OCI-LY3 (cell line): ENCODE measurements at regions not wholly inside any gene's neighbourhood (a gene's known extent, or its start where the extent isn't known, plus 50 kb on each side); places are given as distances from the start of the nearest gene placed in this dataset.
"Not testable (repeated sequence)": the region's sequence is repeated elsewhere in the genome, so short reads cannot be mapped to it uniquely, and the experiment has no call there.

Experiments
- H2AFZ ChIP-seq: fragments of 200-600, 300-600 bp; shearing (Covaris generic); 2 replicates; pipeline ENCODE4 v1.6.0; 2014; ENCODE audit warnings: antibody characterized with exemption, low read depth, low read length
- H3K27ac ChIP-seq: fragments of 200-600, 300-600 bp; sonication (generic); 2 replicates; pipeline ENCODE4 v1.5.1; 2014; ENCODE audit warnings: mild to moderate bottlenecking, low read length, moderate library complexity, mixed read lengths
- H3K27me3 ChIP-seq: fragments of 200-600, 300-600 bp; sonication (generic); 2 replicates; pipeline ENCODE4 v1.6.1; 2014; ENCODE audit warnings: low read depth, low read length, mixed read lengths
- H3K36me3 ChIP-seq: fragments of 200-600, 300-600 bp; sonication (generic); replicated peaks from 2 replicates; pipeline ENCODE3; 2014; ENCODE audit warnings: low read depth, low read length, mixed read lengths
- H3K4me1 ChIP-seq: fragments of 300-600, 200-600 bp; sonication (generic); 2 replicates; pipeline ENCODE4 v1.6.1; 2014; ENCODE audit warnings: low read length, mixed read lengths
- H3K4me2 ChIP-seq: fragments of 200-600, 300-600 bp; sonication (generic); 2 replicates; pipeline ENCODE4 v1.6.1; 2014; ENCODE audit warnings: low read length, mixed read lengths
- H3K4me3 ChIP-seq: fragments of 300-600, 200-600 bp; sonication (generic); 2 replicates; pipeline ENCODE4 v1.5.1; 2014; ENCODE audit warnings: antibody characterized with exemption, mild to moderate bottlenecking, low read length, moderate library complexity
- H3K79me2 ChIP-seq: fragments of 300-600, 200-600 bp; shearing (Covaris generic); 2 replicates; pipeline ENCODE4 v1.6.1; 2014; ENCODE audit warnings: mild to moderate bottlenecking, low read length, mixed read lengths
- H3K9ac ChIP-seq: fragments of 300-600, 200-600 bp; shearing (Covaris generic); 2 replicates; pipeline ENCODE4 v1.6.0; 2014; ENCODE audit warnings: mild to moderate bottlenecking, low read length, moderate library complexity
- H3K9me3 ChIP-seq: fragments of 200-600, 300-600 bp; shearing (Covaris generic); 2 replicates; pipeline ENCODE4 v1.6.1; 2014; ENCODE audit warnings: low read length, mixed read lengths; ENCODE audit not compliant: insufficient read depth
- H4K20me1 ChIP-seq: fragments of 200-600, 300-600 bp; sonication (generic); 2 replicates; pipeline ENCODE4 v1.6.1; 2016; ENCODE audit warnings: low read length, mixed read lengths; ENCODE audit not compliant: insufficient read depth
- EZH2phosphoT487 ChIP-seq: fragments of 200-600 bp; shearing (Covaris generic); IDR thresholded peaks from 2 replicates; pipeline ENCODE4 v1.6.1; 2018; ENCODE audit warnings: antibody characterized with exemption, mixed run types, low read depth
- TF ChIP-seq, protein P1 (sequence below): fragments of 200-600, 300-600 bp; sonication (generic); IDR thresholded peaks from 2 replicates; pipeline ENCODE4 v1.5.1; 2014; ENCODE audit warnings: antibody characterized with exemption, low read length, low read depth

DNA sequence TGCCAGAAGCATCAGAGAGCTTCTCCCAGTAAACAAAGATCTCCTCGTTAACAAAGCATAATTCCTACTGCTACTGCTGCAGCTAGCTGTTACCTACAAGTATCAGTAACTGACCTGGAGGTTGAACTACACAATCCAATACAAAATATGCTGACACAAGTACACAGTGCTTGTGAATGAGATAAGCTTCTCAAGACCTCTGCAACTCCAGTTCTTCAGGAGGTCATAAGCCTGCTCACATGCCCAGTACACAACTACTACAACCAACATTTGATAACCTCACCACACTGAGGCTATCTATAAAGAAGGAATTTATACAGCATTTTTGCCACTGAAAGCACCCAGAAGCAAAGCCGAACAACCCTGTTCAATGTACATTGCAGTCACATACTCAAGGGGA is 66.7 kb upstream of the SMARCAD1 start:
- no peaks in the 10 kb centered on the region for H4K20me1 ChIP-seq
- no peaks in the 10 kb centered on the region for H3K9me3 ChIP-seq
- no peak overlapping the region for H3K4me3 ChIP-seq
- H3K27ac ChIP-seq, result no peak overlapping the region
- no peaks in the 10 kb centered on the region for H3K27me3 ChIP-seq
- no peaks in the 10 kb centered on the region for H3K79me2 ChIP-seq
- no peak overlapping the region for H3K4me2 ChIP-seq
- no peaks in the 10 kb centered on the region for H3K4me1 ChIP-seq
- TF ChIP-seq, protein P1, sequence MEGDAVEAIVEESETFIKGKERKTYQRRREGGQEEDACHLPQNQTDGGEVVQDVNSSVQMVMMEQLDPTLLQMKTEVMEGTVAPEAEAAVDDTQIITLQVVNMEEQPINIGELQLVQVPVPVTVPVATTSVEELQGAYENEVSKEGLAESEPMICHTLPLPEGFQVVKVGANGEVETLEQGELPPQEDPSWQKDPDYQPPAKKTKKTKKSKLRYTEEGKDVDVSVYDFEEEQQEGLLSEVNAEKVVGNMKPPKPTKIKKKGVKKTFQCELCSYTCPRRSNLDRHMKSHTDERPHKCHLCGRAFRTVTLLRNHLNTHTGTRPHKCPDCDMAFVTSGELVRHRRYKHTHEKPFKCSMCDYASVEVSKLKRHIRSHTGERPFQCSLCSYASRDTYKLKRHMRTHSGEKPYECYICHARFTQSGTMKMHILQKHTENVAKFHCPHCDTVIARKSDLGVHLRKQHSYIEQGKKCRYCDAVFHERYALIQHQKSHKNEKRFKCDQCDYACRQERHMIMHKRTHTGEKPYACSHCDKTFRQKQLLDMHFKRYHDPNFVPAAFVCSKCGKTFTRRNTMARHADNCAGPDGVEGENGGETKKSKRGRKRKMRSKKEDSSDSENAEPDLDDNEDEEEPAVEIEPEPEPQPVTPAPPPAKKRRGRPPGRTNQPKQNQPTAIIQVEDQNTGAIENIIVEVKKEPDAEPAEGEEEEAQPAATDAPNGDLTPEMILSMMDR, result no peak
- TF ChIP-seq EZH2phosphoT487, result no peak
- H3K36me3 ChIP-seq, result no peaks in the 10 kb centered on the region
- H2AFZ ChIP-seq, result no peak overlapping the region
- no peak overlapping the region for H3K9ac ChIP-seq

DNA sequence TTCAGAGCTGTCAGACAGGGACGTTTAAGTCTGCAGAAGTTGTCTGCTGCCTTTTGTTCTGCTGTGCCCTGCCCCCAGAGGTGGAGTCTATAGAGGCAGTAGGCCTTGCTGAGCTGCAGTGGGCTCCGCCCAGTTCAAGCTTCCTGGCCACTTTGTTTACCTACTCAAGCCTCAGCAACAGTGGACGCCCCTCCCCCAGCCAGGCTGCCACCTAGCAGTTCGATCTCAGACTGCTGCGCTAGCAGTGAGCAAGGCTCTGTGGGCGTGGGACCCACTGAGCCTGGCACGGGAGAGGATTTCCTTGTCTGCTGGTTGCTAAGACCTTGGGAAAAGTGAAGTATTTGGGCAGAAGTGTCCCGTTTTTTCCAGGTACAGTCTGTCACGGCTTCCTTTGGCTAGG is 59.6 kb upstream of the SMARCAD1 start:
- H4K20me1 ChIP-seq, result not testable (repeated sequence)

DNA sequence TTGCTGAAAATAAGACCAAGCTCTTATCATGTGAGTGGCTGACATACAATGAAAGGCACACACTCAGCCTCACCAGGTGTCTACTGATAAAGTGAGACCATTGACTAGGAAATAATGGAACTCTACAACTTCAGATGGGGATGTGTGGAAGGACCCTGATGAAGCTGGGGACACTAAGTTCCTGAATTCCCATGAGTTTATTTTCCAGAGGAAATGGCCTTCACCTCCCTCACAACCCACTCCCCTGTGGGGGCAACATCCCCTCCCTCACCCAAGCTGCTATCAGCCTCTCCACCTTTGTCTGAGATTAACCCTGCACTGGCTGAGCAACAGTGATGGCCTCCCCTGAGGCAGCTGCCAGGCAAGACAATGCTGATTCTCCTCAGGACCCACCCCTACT is 55.2 kb upstream of the SMARCAD1 start:
- TF ChIP-seq, protein P1, result no peak
- no peaks in the 10 kb centered on the region for H3K9me3 ChIP-seq

More for the DNA sequence above, 59.6 kb upstream of the SMARCAD1 start:
- H3K4me3 ChIP-seq, H2AFZ ChIP-seq, H3K4me2 ChIP-seq, H3K79me2 ChIP-seq, H3K9me3 ChIP-seq, H3K4me1 ChIP-seq, H3K36me3 ChIP-seq, H3K27ac ChIP-seq, H3K9ac ChIP-seq, H3K27me3 ChIP-seq: not testable (repeated sequence)

DNA sequence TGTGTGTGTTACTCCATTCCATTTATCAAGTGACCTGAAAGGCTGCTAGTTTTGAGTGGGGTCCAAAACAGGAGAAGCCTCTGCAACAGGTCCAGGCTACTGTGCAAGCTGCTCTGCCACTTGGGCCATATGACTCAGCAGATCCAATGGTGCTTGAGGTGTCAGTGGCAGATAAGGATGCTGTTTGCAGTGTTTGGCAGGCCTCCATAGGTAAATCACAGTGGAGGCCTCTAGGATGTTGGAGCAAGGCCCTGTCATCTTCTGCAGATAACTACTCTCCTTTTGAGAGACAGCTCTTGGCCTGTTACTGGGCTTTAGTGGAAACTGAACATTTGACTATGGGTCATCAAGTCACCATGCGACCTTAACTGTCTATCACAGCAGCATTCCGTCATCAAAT is 52.3 kb upstream of the SMARCAD1 start:
- not testable (repeated sequence) for H3K27ac ChIP-seq, H3K79me2 ChIP-seq, H3K27me3 ChIP-seq, H3K9me3 ChIP-seq, H3K4me1 ChIP-seq, H4K20me1 ChIP-seq, H3K4me2 ChIP-seq, H3K9ac ChIP-seq, H3K36me3 ChIP-seq, H2AFZ ChIP-seq, H3K4me3 ChIP-seq

More for the DNA sequence above, 55.2 kb upstream of the SMARCAD1 start:
- Histone ChIP-seq H3K79me2 (no peaks in the 10 kb centered on the region), H3K27ac (no peak overlapping the region), H3K4me1 (no peaks in the 10 kb centered on the region), H3K4me2 (no peak overlapping the region), H3K9ac (no peak overlapping the region), H3K27me3 (no peaks in the 10 kb centered on the region), H3K36me3 (no peaks in the 10 kb centered on the region), H4K20me1 (no peaks in the 10 kb centered on the region), H3K4me3 (no peak overlapping the region), H2AFZ (no peak overlapping the region)

DNA sequence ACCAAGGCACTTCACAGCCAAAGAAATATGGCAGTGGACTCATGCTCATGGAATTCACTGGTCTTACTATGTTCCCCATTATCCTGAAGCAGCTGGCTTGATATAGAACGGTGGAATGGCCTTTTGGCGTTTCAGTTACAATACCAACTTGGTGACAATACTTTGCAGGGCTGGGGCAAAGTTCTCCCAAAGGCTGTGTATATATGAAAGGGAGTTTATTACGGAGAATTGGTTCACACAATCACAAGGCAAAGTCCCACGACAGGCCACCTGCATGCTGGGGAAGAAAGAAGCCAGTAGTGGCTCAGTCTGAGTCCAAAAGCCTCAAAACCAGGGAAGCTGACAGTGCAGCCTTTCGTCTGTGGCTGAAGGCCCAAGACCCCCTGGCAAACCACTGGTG is 50.8 kb upstream of the SMARCAD1 start:
- no peaks in the 10 kb centered on the region for H3K36me3 ChIP-seq
- H2AFZ ChIP-seq, result no peak overlapping the region
- H3K79me2 ChIP-seq, result no peaks in the 10 kb centered on the region
- H3K4me1 ChIP-seq, result peaks cover 5% of the 10 kb centered on the region
- H3K9me3 ChIP-seq, result no peaks in the 10 kb centered on the region
- H3K9ac ChIP-seq, result no peak overlapping the region
- H3K4me2 ChIP-seq, result no peak overlapping the region
- TF ChIP-seq EZH2phosphoT487, result no peak
- TF ChIP-seq, protein P1, result no peak
- no peaks in the 10 kb centered on the region for H3K27me3 ChIP-seq
- H3K27ac ChIP-seq, result no peak overlapping the region
- no peaks in the 10 kb centered on the region for H4K20me1 ChIP-seq
- H3K4me3 ChIP-seq, result no peak overlapping the region
